Posterior vena cava (tissue), 2 donors: ENCODE measurements at regions not wholly inside any gene's neighbourhood (a gene's known extent, or its start where the extent isn't known, plus 50 kb on each side); places are given as distances from the start of the nearest gene placed in this dataset.
"Not testable (repeated sequence)": the region's sequence is repeated elsewhere in the genome, so short reads cannot be mapped to it uniquely, and the experiment has no call there.

ENCODE experiments used
- DNase-seq: peaks from one replicate; pipeline ENCODE4 v3.0.0-alpha.2; 2020; ENCODE audit warnings: low spot score
- intact Hi-C, 2 donors: fragments of 100-400 bp; cut with DNase I; formaldehyde crosslinking; loops; one replicate each; pipeline versions ENCODE4 v1.14.1 to v1.14.2; 2022 to 2023
- donor health status: DM: yes; HTN: yes; CAD: no.
- donor health status: DM: yes; HTN: yes; CAD: no.

DNA sequence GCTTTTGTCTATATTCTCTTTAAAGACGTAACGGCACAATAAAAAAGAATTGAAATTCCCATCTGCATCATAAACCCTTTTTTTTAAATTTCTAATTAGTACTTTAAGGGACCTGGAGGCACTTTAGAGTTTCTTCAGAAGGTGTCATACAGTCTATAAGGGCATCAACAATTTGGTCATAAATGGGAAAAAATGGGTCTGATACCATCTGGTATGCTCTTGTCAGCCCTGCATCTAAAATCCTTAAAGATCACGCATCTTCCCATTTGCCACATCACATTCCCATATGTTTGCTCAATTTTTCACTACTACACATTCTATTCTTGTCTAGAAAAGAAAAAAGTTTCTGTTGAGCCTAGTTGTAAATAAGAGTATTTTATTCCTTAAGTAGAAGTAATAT is 53.8 kb downstream of the COX7C start:
- no peak for DNase-seq
- intact Hi-C loops, result no loop called here

DNA sequence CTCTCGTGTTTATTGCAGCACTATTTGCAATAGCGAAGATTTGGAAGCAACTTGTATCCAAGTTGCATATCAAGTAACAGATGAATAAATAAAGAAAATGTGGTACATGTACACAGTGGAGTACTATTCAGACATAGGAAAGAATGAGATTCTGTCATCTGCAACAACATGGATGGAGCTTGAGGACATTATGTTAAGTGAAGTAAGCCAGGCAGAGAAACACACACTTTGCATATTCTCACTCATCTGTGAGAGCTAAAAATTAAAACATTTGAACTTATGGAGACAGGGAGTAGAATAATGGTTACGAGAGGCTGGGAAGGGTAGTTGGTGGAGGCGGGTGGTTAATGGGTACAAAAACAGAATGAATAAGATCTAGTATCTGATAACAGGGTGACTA is 56.3 kb downstream of the COX7C start:
- DNase-seq, result no peak

DNA sequence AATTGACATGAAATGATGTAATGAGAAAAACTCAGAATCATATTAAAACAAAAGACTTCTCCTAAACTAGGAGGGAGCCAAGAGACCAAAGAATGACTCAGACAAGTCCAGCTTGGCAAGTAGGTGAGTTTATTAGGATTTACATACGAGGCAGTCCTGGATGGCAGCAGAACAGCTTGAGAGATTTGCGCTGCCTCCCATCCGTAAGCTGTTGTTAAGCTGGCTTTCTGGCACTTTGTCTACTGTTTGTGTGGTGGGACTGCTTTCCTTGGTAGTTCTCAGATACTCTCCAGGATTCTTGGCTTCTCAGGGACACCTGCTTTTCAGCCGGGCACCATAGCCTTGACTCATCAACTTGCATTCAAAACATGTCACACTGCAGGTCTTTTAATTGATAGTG is 57.6 kb downstream of the COX7C start:
- intact Hi-C loops, result no loop called here
- no peak for DNase-seq

More for the DNA sequence above, 56.3 kb downstream of the COX7C start:
- intact Hi-C loops, result no loop called here

DNA sequence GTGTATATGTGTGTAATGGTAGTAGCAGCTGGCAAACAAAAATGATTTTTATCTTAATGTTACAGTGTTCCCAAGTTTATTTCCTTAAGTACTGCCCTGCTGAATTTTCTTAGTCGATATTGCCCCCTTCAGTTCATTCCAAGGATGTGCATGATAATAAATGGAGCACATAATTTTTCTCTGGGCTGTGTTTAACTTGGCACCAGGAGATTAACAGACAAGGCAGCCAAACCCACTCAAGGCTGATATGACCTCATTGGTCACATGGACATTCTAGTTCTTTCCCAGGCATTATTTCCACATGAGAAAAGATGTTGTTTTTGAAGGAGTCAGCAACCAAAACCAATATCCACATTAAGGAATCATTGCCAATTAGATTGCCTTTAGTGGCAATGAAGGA is 61.8 kb downstream of the COX7C start:
- DNase-seq, result no peak
- intact Hi-C loops, result no loop called here

DNA sequence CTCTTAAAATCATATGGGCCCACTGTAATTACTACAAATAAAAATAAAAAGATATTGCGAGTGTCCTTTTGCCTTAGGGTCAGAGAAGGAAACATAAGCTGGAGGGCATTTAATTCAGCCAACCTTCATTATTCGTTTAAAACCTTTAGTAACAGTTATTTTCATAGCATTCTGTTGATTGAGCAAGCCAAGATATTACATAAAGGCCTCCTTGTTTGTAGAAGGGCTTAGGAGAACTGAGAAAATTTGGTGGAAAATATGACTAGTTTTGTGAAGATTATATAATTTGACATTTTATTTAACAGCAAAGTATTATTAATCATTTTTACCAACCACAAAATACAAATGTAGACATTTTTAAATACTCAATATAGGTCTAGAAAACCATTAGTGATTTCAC is 62.2 kb downstream of the COX7C start:
- intact Hi-C loops, result loop anchor here in 1 of 2 donors (2.0 kb wide), 1 partner anchor 75 kb away; no protein-coding TSS in a partner anchor
- DNase-seq, result no peak

DNA sequence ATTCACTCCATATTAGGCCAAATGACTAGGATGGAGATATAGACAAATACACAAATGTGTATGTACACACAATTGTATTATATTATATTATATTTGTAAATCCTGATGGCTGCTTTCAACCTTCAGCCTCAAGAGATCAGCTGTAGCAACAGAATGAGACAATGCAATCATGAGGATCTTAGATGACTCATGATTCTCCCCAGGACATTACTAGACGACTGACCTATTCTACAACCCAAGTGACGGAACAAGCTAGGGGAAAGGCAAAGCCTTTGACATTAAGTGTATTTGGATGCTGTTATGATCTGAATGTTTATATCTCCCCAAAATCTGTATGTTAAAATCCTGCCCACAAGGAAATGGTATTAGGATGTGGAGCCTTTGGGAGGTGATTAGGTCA is 66.5 kb downstream of the COX7C start:
- DNase-seq, result no peak
- intact Hi-C loops, result no loop called here

DNA sequence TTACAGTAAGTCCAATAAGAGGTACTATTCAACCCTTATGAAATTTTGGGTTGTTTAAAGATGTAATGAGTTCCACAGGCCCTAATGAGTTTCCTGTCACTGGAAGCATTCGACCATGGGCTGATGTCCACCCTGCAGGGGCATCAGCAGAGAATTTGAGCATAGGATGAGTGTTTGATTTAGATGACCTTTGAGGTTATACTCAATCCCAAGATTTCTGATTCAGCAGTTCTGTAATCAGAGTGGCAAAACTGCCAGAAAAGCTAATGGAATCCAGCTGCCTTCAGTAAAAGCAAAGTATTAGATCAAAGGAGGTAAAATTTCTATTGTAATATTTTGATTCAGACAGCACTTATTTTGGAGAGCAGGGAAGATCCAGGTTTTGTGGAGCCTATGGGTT is 68.3 kb downstream of the COX7C start:
- intact Hi-C loops, result no loop called here
- no peak for DNase-seq

DNA sequence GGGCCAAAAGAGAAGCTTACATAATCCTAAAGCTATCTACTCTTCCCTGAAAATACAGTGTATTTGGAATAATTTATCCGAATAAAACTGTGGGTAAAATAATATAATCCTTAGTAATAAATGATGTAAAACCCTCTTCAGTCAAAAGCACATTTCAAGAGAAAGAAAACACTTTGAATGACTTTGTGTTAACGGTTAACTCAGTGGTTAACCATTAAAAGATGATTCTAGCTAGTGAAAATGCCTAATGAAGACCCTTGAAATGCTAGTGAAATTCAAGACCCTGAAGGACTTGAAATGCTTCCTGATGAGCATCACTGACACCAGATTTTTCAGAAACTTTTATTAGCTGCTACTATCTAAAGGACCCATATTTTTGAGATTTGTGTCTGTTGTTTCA is 70.7 kb downstream of the COX7C start:
- intact Hi-C loops, result no loop called here
- DNase-seq, result no peak

DNA sequence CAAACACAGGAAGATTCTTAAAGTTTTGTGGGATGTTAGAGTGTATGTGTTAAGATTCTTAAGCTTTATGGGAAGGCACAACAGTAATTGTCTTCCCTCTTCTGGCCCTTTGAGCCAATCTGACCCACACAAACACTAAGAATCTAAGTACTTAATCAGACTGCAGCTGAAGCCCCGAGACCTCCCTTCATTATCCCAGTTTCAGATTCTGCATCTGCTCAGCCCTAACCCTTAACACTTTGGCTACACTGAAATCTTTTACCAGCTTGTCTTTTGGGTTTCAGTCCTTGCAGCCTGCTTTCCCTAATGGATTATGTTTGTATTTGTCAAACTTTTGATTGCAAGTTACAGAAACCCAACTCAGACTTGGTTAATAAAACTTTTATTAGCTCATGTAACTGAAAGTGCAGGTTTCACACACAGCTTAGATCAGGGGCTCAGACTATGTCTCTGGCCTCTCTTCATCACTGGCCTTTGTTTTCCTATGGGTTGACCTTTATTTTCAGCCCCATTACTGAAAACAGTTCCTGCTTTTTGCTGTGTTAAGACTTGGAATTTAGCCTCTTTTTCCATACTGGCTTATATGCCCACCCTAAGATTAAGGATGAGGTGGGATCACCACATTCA is 71.5 kb downstream of the COX7C start:
- no peak for DNase-seq
- intact Hi-C loops, result no loop called here

DNA sequence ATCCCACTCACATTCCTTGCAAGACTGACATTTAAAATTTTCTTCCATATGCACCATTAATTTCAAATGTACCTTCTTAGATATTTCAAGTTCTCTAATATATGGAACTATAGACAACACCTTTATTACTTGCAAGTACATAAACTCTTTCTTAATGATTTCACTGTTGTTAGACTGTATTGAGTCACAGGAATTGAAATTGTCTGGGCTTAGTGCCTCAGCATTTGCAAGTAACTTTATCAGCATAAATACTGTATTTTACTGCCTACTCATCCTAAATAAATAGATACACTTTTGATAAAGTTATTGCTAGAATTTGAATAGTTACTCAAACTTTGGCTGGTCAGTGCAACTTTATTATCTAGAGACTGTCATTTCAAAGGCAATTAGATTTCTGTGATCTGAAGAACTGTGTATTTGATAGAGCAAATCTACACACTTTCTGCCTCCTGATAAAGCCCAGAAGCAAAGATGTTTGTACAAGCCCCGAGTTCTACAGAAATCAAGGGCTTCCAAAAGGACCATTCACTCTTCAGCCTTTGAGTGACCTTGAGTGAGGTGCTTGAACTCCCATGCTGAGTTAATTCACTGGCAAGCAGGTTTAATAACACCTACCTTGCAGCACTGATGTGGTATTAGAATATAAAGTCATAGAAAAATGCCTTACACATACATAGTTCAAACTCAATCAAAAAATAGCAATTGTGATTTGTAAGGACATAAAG is 91.6 kb downstream of the COX7C start:
- intact Hi-C loops, result loop anchor here in 1 of 2 donors (5.0 kb wide), 1 partner anchor 218 kb away; no protein-coding TSS in a partner anchor
- no peak for DNase-seq

DNA sequence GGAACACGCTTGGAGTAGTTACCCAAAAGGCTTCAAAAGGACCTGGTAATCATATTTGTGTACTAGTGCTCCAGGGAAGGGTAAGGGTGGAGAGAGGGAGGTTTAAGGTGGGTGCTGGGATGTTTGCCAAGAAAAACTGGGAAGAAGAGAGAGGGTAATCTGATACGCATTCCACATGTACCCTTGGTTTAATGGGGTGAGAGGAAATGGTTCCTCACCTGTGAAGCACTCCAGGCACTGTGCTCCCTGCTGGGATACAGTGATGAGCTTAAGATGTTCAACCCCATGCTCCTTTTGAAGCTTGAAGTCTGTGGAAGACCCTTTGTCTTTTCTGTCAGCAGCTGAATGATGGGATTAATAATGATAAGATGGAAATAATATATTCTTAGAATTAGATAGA is 98.4 kb downstream of the COX7C start:
- DNase-seq, result no peak
- intact Hi-C loops, result no loop called here

DNA sequence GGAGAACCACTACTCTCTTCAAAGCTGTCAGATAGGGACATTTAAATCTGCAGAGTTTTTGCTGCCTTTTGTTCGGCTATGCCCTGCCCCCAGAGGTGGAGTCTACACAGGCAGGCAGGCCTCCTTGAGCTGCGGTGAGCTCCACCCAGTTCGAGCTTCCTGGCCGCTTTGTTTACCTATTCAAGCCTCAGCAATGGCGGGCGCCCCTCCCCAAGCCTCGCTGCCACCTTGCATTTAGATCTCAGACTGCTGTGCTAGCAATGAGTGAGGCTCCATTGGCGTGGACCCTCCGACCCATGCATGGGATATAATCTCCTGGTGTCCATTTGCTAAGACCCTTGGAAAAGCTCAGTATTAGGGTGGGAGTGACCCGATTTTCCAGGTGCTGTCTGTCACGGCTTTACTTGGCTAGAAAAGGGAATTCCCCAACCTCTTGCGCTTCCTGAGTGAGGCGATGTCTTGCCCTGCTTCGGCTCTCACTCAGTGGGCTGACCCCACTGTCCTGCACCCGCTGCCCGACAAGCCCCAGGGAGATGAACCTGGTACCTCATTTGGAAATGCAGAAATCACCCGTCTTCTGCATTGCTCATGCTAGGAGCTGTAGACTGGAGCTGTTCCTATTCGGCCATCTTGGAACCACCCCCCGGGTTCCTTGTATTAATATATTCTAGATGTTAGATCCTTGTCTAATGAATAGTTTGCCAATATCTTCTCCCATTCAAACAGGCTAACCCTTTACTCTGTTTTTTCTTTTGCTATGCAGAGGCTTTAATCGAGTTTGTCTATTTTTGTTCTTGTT is 113.8 kb downstream of the COX7C start:
- not testable (repeated sequence) for DNase-seq

DNA sequence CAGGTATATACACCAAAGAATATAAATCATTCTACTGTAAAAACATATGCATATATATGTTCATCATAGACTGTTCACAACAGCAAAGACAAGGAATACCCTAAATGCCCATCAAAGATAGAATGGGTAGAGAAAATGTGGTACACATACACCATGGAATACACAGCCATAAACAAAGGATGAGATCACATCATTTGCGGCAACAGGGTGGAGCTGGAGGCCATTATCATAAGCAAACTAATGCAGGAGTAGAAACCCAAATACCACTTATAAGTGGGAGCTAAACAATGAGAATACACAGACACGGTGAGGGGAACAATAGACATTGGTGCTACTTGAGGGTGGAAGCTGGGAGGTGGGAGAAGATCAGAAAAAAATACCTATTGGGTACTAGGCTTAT is 117.6 kb downstream of the COX7C start:
- intact Hi-C loops, result no loop called here
- no peak for DNase-seq

More for the DNA sequence above, 113.8 kb downstream of the COX7C start:
- intact Hi-C loops, result not testable (repeated sequence)

DNA sequence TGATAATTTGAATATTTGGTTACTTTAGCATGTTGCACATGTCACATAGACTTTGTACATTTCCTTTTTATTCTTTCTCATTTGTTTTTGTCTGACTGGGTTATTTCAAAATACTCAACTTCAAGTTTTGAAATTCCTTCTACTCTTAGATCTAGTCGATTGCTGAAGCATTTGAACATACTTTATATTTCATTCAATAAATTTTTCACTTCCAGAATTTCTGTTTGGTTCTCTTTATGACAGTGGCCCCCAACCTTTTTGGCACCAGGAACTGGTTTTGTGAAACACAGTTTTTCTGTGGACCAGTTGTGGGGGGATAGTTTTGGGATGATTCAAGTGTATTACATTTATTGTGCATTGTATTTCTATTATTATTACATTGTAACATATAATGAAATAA is 119.8 kb downstream of the COX7C start:
- DNase-seq, result no peak
- intact Hi-C loops, result no loop called here

DNA sequence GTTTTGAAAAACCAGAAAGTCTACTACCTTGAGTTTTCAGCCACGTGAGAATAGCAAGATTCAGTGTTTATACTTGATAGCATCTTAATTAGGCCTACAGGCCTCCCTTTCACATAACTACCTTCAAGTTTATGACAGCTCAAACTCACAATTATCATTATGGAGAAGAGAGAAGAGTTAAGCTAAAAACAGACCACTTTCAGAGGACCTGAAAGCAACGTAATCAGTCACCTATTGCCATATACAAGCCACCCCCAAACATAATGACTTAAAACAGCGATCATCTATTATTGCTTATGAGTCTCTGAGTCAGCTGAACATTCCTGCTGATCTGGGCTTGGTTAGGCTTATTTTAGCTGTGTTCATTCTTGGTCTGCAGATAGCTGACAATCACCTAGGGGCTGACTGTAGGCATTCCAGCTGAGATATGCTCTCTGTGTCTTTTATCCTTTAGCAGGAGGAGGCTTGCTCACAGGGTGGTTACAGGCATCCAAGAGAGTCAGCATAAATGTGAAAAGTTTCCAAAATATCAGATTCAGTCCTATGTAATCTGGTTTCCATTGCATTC is 130.9 kb downstream of the COX7C start:
- DNase-seq, result no peak
- intact Hi-C loops, result no loop called here

DNA sequence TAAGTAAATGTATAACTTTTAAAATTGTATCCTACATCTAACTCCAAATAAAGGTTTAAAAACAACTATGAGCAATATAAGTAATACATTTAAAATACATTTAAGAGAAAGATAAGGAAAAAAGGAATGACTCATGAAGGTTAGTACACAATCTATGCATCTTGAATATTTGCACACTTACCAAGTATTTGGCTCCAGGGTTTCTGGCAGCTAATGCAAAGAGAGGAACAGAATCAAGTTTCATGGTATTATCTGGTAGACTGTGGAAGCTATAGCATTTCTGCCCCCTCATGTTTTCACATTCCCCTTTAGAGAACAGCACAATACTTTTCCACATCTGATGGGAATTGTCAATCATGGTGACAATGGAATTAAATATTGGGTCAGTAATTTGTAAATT is 132.1 kb downstream of the COX7C start:
- intact Hi-C loops, result no loop called here
- no peak for DNase-seq

DNA sequence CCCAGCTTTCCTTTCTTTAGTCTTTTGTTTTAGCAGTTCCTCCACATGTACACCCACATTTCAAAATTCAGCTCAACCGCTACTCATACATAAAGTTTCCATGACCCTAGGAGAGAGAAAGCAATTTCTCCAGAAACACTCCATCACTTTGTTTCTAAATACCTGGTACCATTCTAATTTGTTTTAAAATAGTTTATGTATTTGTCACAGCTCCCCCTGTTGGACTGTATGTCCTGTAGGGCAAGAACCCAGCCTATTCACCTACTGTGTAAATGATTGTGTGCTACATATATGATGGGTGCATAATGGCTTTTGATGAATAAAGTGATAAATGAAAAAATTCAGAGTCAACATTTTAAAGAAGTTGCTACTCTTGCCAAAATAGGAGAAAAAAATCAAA is 139.1 kb downstream of the COX7C start:
- no peak for DNase-seq
- intact Hi-C loops, result no loop called here

DNA sequence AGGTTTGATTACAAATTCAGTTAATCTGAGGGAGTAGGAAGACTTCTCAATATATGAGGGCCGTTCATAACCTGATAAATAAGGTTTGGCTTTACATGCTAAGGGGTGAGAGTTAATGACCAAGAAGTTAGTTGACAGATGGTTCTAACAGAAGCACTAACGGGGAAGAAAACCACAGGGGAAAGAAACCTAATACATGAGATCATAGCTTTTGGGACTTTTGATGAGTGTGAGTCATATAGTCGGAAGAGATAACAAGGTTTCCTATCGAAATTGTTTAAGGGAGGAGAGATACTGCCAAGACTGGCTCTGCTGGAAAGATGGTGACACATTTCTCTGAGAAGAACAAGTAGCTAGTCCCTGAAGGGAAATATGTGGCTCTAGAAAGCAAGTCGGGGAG is 140.1 kb downstream of the COX7C start:
- no peak for DNase-seq
- intact Hi-C loops, result no loop called here

DNA sequence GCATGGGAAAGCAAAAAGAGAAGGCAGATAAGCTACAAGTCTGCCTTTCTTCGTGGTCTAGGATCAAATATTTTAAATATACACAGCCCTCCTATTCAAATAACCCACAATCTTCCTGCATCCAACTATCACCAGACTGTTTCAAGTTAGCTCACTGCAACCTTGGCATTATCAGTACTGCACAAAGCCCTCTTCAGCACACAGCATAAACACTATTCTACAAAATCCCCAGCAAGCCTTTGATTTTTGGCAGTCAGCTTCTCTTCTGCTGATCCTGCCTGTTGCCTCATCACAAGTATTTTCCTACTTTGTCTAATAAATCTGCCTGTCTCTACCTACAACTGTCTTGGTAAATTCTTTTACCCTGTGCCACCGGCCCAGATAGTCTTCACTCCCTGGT is 142.9 kb downstream of the COX7C start:
- no peak for DNase-seq
- intact Hi-C loops, result no loop called here

DNA sequence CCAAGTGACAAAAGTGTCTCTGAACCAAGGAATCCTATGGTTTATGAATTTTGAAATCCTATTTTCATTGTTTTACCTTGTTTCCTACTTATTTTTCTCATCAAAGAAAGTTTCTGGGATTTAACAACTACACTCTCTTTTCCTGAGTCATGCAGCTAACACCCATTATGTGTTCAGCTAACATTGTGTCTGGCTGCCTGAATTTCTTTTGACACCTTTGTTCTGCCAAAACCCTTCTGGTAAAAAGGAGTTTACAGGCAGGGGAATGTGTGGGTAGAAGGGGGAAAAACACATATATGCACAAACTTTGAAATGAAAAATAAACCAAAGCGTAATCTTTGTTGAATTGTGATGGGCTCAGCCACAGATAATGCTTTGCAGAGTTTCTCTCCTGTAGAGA is 146.2 kb downstream of the COX7C start:
- intact Hi-C loops, result no loop called here
- DNase-seq, result no peak
